ENCODE measurements at regions not wholly inside any gene's neighbourhood (a gene's known extent, or its start where the extent isn't known, plus 50 kb on each side); places are given as distances from the start of the nearest gene placed in this dataset.

DNA sequence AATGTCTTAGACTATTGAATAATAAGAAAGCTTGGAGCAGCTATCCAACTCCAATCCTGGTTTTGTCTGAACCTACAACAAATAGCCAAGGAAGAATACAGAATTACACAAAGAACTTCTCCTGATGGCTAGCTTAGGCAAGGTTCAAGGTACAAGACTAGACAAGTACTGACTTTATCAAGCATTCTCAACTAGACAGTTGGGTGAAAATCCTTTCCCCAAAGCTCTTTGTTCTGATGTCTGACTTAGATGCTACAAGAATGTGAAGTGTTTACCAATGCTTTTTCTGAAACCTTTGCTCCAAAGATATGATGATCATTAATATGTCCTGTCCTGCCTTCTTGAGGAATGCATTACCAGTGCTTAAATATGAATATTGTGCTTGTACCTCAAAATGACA, 113.8 kb downstream of the ANXA2 start:
- TF ChIP-seq, protein P1, sequence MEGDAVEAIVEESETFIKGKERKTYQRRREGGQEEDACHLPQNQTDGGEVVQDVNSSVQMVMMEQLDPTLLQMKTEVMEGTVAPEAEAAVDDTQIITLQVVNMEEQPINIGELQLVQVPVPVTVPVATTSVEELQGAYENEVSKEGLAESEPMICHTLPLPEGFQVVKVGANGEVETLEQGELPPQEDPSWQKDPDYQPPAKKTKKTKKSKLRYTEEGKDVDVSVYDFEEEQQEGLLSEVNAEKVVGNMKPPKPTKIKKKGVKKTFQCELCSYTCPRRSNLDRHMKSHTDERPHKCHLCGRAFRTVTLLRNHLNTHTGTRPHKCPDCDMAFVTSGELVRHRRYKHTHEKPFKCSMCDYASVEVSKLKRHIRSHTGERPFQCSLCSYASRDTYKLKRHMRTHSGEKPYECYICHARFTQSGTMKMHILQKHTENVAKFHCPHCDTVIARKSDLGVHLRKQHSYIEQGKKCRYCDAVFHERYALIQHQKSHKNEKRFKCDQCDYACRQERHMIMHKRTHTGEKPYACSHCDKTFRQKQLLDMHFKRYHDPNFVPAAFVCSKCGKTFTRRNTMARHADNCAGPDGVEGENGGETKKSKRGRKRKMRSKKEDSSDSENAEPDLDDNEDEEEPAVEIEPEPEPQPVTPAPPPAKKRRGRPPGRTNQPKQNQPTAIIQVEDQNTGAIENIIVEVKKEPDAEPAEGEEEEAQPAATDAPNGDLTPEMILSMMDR (IDR thresholded peaks at IDR 0.05): no peak
- TF ChIP-seq POLR2A (IDR thresholded peaks at IDR 0.05): no peak
